ENCODE measurements at regions not wholly inside any gene's neighbourhood (a gene's known extent, or its start where the extent isn't known, plus 50 kb on each side); places are given as distances from the start of the nearest gene placed in this dataset.

DNA sequence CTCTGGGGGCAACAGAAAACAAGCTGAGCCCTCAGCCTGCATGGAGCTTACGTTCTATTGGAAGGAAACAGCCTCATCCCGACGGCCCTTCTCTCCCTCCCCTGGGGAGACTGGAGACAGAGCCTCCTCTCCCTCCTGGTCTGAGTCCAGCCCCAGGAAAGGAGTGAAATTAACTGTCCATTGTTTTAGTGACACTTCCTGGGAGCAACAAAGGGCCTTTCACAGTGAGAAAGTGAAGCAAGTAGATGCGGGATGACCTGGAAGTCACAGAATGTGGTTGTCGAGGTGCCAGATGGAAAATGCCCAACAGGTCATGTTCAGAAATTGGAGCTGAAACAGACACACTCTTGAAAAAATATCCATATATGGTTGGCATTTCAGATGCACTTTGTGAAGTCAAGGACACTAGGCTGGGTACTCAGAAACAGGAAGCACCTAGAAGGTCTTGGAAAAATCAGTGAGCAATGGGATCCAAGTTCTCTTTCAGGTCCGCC, 77.8 kb downstream of the TFAP2C start:
- TF ChIP-seq, protein P1, sequence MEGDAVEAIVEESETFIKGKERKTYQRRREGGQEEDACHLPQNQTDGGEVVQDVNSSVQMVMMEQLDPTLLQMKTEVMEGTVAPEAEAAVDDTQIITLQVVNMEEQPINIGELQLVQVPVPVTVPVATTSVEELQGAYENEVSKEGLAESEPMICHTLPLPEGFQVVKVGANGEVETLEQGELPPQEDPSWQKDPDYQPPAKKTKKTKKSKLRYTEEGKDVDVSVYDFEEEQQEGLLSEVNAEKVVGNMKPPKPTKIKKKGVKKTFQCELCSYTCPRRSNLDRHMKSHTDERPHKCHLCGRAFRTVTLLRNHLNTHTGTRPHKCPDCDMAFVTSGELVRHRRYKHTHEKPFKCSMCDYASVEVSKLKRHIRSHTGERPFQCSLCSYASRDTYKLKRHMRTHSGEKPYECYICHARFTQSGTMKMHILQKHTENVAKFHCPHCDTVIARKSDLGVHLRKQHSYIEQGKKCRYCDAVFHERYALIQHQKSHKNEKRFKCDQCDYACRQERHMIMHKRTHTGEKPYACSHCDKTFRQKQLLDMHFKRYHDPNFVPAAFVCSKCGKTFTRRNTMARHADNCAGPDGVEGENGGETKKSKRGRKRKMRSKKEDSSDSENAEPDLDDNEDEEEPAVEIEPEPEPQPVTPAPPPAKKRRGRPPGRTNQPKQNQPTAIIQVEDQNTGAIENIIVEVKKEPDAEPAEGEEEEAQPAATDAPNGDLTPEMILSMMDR (IDR thresholded peaks at IDR 0.05; ENCODE audit: low read depth, low read length, poor library complexity, severe bottlenecking): no peak
- no peak for TF ChIP-seq EZH2phosphoT487 (IDR thresholded peaks at IDR 0.05; ENCODE audit: borderline replicate concordance, low read length)
